Tibial artery (tissue), 4 donors: ENCODE measurements at regions not wholly inside any gene's neighbourhood (a gene's known extent, or its start where the extent isn't known, plus 50 kb on each side); places are given as distances from the start of the nearest gene placed in this dataset.

Experiments used
- DNase-seq, 2 donors: peaks; one replicate each; pipeline ENCODE4 v3.0.0-alpha.2; 2019
- H3K27ac ChIP-seq, 2 donors: fragments of 200-600 bp; sonication (generic) in 1 of 2; 1 replicate in 1 of 2; 2 replicates in 1 of 2; pipeline ENCODE4 v1.5.1; 2018 to 2019; ENCODE audit warnings: mild to moderate bottlenecking in 1 of 2
- H3K27me3 ChIP-seq, 2 donors: fragments of 200-600 bp; sonication (generic) in 1 of 2; one replicate each; pipeline versions ENCODE4 v1.5.1 to v1.6.0; 2016 to 2019
- H3K36me3 ChIP-seq, 3 donors: fragments of 200-600 bp; sonication (generic) in 2 of 3; one replicate each; pipeline ENCODE4 v1.5.1; 2016 to 2019; ENCODE audit warnings: mild to moderate bottlenecking in 2 of 3
- H3K4me1 ChIP-seq, 4 donors: fragments of 200-600 bp; sonication (generic) in 2 of 4; 1 replicate in 3 of 4; 2 replicates in 1 of 4; pipeline ENCODE4 v1.5.1; 2016 to 2019
- H3K4me3 ChIP-seq, 2 donors: fragments of 200-600 bp; sonication (generic) in 1 of 2; 1 replicate in 1 of 2; 2 replicates in 1 of 2; pipeline ENCODE4 v1.5.1; 2018 to 2019; ENCODE audit warnings: mild to moderate bottlenecking in 2 of 2
- H3K9me3 ChIP-seq, 3 donors: fragments of 200-600 bp; sonication (generic) in 1 of 3; one replicate each; pipeline ENCODE4 v1.5.1; 2016 to 2019
- intact Hi-C: fragments of 100-400 bp; cut with DNase I; formaldehyde crosslinking; loops from one replicate; pipeline ENCODE4 v1.15.0; 2023; ENCODE audit warnings: low total_unique reads
- TF ChIP-seq, protein P1 (sequence below), 2 experiments: fragments of 200-600 bp in 1 of 2; fragments of 450-650 bp in 1 of 2; IDR thresholded peaks; one replicate each; pipeline ENCODE4 v1.5.1; 2017 to 2019; ENCODE audit warnings: antibody characterized with exemption in 2 of 2, mild to moderate bottlenecking in 1 of 2, moderate library complexity in 1 of 2

DNA sequence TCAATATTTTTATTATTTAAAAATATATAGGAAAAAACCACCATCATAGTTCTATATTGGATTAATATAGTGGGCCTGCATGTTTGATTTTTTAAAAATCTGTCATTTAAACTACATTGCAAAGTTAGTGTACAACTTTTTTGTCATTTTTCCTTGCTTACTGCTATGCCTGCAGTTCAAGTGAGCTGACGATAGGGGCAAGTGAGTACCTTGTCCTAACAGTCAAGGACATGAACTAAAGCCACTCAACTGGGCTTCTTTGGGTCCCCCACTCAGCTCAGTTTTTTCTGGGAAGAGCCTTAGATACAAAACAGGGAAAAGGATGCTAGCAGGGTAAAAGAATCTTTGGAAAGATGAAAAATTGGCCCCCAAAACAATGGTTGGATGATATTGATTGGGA is 269.9 kb downstream of the MAN2A1 start:
- no peak for DNase-seq
- Histone ChIP-seq H3K4me3 (no peak overlapping the region), H3K36me3 (no peaks in the 10 kb centered on the region), H3K9me3 (no peaks in the 10 kb centered on the region), H3K27me3 (no peaks in the 10 kb centered on the region), H3K4me1 (no peaks in the 10 kb centered on the region), H3K27ac (no peak overlapping the region)
- TF ChIP-seq, protein P1, sequence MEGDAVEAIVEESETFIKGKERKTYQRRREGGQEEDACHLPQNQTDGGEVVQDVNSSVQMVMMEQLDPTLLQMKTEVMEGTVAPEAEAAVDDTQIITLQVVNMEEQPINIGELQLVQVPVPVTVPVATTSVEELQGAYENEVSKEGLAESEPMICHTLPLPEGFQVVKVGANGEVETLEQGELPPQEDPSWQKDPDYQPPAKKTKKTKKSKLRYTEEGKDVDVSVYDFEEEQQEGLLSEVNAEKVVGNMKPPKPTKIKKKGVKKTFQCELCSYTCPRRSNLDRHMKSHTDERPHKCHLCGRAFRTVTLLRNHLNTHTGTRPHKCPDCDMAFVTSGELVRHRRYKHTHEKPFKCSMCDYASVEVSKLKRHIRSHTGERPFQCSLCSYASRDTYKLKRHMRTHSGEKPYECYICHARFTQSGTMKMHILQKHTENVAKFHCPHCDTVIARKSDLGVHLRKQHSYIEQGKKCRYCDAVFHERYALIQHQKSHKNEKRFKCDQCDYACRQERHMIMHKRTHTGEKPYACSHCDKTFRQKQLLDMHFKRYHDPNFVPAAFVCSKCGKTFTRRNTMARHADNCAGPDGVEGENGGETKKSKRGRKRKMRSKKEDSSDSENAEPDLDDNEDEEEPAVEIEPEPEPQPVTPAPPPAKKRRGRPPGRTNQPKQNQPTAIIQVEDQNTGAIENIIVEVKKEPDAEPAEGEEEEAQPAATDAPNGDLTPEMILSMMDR (IDR thresholded peaks at IDR 0.05) = no peak
- intact Hi-C loops = no loop called here

DNA sequence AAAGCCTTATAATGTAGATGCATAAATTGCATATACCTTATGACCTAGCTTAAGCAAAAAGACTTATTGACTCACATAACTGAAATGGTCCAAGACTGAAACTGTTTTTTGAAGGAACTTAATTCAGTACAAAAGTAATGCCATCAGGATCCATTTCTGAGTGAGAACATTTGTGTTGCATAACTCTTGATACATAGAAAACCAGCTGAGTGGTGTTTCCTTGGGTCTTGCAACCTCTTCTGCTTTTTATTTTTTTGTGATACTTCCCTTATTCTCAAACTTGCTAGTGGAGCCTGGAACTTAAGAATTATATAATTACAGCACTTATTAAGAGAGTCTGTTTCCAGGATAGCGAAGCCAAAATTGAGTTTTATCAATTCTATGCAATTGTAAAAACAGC is 272.0 kb downstream of the MAN2A1 start:
- H3K4me1 ChIP-seq = no peaks in the 10 kb centered on the region
- H3K4me3 ChIP-seq = no peak overlapping the region
- intact Hi-C loops = no loop called here
- TF ChIP-seq, protein P1 (IDR thresholded peaks at IDR 0.05) = no peak
- no peak overlapping the region for H3K27ac ChIP-seq
- DNase-seq = no peak
- H3K9me3 ChIP-seq = no peaks in the 10 kb centered on the region
- no peaks in the 10 kb centered on the region for H3K36me3 ChIP-seq
- no peaks in the 10 kb centered on the region for H3K27me3 ChIP-seq

DNA sequence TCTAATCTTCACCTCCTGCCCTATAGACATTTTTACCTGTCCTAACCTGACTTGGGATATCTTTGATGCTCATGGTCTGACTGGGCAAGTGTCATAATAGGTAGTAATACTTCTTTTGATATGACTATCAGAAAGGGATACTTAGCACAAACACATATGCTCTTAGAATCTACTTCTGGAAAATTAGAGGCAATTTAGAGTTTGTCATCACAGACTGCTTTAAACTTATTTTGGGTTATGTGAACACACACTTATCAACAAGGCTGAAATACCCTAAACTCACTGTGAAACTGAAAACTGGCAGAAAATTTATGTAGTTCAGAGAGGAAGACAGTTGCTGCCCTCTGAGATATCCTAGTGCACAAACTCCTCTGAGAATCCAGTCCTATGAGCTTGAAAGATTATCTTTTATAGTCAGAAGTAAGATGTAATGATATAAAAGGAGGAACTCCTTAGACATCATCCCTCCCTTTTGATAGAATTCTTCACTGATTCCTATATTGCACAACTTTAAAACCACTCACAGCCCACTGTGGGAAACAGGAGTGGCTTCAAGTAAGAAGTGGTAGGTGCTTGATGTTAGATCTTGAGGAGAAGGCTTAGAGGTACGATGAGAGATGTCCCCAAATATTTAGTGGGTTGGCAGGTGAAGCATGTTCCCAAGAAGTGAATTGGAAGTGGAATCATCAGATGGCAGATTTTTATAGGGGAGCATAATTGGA is 273.3 kb downstream of the MAN2A1 start:
- Histone ChIP-seq H3K4me3 (no peak overlapping the region), H3K4me1 (no peaks in the 10 kb centered on the region), H3K9me3 (no peaks in the 10 kb centered on the region), H3K27me3 (no peaks in the 10 kb centered on the region), H3K36me3 (no peaks in the 10 kb centered on the region), H3K27ac (no peak overlapping the region)
- TF ChIP-seq, protein P1 (IDR thresholded peaks at IDR 0.05) = no peak
- intact Hi-C loops = no loop called here
- DNase-seq = no peak

DNA sequence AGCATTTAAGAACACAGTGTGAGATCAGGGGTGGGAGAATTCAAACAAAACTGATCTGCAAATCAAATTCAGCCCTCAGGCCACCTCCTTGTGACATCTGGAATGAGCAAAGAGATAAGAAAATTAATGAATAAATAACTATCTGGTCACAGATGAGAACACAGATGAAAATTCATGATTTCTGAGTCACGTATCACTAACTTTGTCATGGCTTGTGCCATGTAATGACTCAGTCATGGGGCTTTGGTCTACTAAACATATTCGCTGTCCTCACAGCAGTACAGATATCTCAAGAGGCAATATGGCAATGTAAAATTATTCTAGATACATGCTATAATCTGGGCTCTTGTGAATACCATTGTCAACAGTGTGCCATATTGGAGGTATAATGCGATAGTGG is 274.4 kb downstream of the MAN2A1 start:
- TF ChIP-seq, protein P1 (IDR thresholded peaks at IDR 0.05) = no peak
- no peaks in the 10 kb centered on the region for H3K27me3 ChIP-seq
- H3K27ac ChIP-seq = no peak overlapping the region
- H3K4me3 ChIP-seq = no peak overlapping the region
- intact Hi-C loops = no loop called here
- no peaks in the 10 kb centered on the region for H3K36me3 ChIP-seq
- DNase-seq = no peak
- no peaks in the 10 kb centered on the region for H3K9me3 ChIP-seq
- no peaks in the 10 kb centered on the region for H3K4me1 ChIP-seq

DNA sequence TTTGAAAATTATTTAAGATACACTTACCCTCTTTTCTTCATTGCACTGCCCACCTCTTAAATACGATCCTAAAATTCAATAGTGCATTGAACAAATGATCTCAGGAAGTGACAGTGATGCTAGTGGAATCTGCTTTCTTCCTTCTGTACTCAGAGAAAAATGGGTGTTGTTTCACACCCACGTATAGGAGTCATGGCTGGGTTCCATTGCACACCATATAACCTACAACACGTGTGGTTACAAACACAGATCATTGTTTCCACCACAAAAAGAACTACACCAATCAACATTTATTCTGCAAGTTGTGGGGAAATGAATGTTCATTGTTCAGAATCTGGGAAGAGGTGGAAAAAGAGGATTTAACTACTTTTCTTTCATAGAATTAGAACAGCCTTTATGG is 275.9 kb downstream of the MAN2A1 start:
- Histone ChIP-seq H3K27ac (no peak overlapping the region), H3K27me3 (no peaks in the 10 kb centered on the region), H3K4me3 (no peak overlapping the region), H3K36me3 (no peaks in the 10 kb centered on the region), H3K9me3 (no peaks in the 10 kb centered on the region), H3K4me1 (no peaks in the 10 kb centered on the region)
- no peak for DNase-seq
- intact Hi-C loops = no loop called here
- TF ChIP-seq, protein P1 (IDR thresholded peaks at IDR 0.05) = no peak

DNA sequence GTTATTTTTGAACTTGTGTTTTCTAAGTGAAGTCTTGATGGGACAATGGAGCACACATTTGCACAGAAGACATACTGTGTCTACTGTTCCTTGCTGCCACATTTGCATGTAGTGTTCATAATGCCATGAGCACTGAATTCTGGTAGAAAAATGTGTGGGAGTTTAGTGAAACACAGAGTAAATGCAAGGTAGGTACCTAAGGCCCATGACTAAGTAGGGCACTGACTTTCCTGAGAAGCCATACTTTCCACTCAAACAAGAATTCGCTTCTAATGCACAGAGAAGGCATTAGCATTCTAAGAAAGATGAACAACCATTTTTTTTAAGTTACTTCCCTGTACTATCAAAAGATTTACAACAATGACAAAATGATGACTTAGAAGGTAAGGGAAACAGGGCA is 282.2 kb downstream of the MAN2A1 start:
- intact Hi-C loops = no loop called here
- H3K4me3 ChIP-seq = no peak overlapping the region

More for the DNA sequence above, 282.2 kb downstream of the MAN2A1 start:
- Histone ChIP-seq H3K4me1 (peaks cover 0 to 23% (median 0%) of the 10 kb centered on the region in 4 donors), H3K27me3 (no peaks in the 10 kb centered on the region), H3K36me3 (no peaks in the 10 kb centered on the region), H3K27ac (no peak overlapping the region), H3K9me3 (no peaks in the 10 kb centered on the region)
- TF ChIP-seq, protein P1 (IDR thresholded peaks at IDR 0.05) = no peak
- no peak for DNase-seq
